ENCODE measurements at regions not wholly inside any gene's neighbourhood (a gene's known extent, or its start where the extent isn't known, plus 50 kb on each side); places are given as distances from the start of the nearest gene placed in this dataset.

DNA sequence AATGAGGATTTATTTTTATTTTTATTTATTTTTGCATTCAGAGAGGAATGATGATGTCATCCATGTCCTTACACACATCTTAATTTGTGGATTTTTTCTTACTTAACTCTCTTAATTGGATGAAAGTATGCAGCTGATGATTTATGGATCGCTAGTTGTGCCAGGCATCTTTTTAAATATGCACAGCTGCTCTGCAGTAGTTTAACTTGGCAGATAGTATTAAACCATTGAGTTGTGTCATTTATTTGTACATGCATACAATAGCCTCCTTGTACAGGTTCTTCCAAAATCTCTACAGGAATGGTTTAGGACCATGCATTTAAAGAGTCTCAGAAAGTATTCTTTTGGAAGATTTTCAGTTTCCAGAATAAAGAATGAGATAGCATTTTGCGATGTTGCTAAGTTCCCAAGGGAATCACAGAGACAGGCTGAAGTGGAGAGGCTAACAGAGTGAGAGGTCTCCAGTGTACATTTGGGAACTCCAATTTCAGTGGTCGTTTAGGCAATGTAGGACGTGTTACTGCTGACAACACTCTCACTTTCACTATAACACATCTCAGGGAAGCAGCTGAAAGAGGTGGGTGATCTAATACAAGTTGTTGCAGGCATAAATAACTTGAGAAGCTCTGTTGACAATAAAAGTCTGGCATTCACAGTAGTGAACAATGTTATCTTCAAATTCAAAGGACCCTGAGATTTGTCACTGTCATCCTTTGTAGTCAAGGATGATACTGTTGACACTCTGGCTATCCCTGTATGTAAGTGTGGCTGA, 49.9 kb upstream of the SCRG1 start:
- H3K4me2 ChIP-seq (ENCODE audit: insufficient read depth, low read length): peak overlapping the region; percentile 74
- H3K36me3 ChIP-seq (ENCODE audit: insufficient read depth, low read length): no peaks in the 10 kb centered on the region
- no peaks in the 10 kb centered on the region for H3K9me3 ChIP-seq (ENCODE audit: low read depth, low read length)
- TF ChIP-seq, protein P1, sequence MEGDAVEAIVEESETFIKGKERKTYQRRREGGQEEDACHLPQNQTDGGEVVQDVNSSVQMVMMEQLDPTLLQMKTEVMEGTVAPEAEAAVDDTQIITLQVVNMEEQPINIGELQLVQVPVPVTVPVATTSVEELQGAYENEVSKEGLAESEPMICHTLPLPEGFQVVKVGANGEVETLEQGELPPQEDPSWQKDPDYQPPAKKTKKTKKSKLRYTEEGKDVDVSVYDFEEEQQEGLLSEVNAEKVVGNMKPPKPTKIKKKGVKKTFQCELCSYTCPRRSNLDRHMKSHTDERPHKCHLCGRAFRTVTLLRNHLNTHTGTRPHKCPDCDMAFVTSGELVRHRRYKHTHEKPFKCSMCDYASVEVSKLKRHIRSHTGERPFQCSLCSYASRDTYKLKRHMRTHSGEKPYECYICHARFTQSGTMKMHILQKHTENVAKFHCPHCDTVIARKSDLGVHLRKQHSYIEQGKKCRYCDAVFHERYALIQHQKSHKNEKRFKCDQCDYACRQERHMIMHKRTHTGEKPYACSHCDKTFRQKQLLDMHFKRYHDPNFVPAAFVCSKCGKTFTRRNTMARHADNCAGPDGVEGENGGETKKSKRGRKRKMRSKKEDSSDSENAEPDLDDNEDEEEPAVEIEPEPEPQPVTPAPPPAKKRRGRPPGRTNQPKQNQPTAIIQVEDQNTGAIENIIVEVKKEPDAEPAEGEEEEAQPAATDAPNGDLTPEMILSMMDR (IDR thresholded peaks at IDR 0.05; ENCODE audit: extremely low read depth, low read depth, low read length): no peak
- no peaks in the 10 kb centered on the region for H3K79me2 ChIP-seq (ENCODE audit: insufficient read depth, low read length)
- H3K4me3 ChIP-seq (ENCODE audit: insufficient read depth, low read length): peak overlapping the region; percentile 34
- DNase-seq (ENCODE audit: insufficient read length, low spot score, missing footprints): no peak
- no peak overlapping the region for H2AFZ ChIP-seq (ENCODE audit: low read length)
- peaks cover 35% of the 10 kb centered on the region for H3K4me1 ChIP-seq (ENCODE audit: insufficient read depth, low read length)
- no peaks in the 10 kb centered on the region for H3K27me3 ChIP-seq (ENCODE audit: insufficient read depth, low read length)
- no peaks in the 10 kb centered on the region for H4K20me1 ChIP-seq (ENCODE audit: insufficient read depth, low read length)
- peak overlapping the region; percentile 55 for H3K27ac ChIP-seq (ENCODE audit: low read depth, low read length)

All from osteoblast (primary cell).